ENCODE measurements at regions not wholly inside any gene's neighbourhood (a gene's known extent, or its start where the extent isn't known, plus 50 kb on each side); places are given as distances from the start of the nearest gene placed in this dataset.

DNA sequence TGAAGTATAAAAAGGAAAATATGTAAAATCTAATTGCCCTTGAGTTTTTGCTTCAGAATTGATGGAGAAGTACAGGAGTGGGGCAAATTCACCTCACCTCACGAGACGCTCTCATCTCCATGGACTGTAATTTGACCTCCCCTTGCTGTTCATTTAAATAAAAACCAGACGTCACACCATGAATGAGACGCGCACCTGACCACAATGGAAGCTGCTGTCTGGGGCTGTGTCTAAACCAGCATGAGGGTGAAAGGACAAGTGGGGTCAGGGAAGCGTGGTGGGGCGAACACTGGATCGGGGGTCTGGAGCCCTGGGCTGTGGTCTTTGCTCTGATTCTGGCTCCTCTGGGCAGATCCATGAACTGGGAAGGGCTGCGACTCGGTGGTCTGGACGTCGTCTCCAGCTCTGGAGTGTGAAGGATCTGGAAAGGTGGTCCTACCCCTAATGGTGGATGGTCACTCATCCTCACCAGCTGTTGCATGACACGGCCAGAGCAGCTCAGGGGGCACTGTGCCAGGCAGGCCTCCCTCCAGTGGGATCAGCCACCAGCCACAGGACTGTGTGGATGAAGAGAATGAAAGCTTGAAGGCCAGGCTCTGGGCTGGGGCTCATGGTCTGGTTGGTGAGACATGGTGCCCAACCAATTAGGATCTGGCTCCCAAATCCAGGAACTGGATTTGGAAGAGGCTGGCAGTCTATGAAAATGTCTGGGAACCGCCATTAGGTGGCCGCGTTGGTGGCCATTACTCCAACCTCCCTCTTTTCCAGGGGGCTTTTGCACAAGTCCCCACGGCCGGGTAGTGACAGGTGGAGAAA lies 728.6 kb downstream of the PTPRU start:
- TF ChIP-seq POLR2AphosphoS5 (IDR thresholded peaks at IDR 0.05; ENCODE audit: low read depth, low read length), result no peak
- TF ChIP-seq TAF1 (IDR thresholded peaks at IDR 0.05; ENCODE audit: borderline replicate concordance, insufficient read depth, low read length), result no peak
- TF ChIP-seq, protein P1, sequence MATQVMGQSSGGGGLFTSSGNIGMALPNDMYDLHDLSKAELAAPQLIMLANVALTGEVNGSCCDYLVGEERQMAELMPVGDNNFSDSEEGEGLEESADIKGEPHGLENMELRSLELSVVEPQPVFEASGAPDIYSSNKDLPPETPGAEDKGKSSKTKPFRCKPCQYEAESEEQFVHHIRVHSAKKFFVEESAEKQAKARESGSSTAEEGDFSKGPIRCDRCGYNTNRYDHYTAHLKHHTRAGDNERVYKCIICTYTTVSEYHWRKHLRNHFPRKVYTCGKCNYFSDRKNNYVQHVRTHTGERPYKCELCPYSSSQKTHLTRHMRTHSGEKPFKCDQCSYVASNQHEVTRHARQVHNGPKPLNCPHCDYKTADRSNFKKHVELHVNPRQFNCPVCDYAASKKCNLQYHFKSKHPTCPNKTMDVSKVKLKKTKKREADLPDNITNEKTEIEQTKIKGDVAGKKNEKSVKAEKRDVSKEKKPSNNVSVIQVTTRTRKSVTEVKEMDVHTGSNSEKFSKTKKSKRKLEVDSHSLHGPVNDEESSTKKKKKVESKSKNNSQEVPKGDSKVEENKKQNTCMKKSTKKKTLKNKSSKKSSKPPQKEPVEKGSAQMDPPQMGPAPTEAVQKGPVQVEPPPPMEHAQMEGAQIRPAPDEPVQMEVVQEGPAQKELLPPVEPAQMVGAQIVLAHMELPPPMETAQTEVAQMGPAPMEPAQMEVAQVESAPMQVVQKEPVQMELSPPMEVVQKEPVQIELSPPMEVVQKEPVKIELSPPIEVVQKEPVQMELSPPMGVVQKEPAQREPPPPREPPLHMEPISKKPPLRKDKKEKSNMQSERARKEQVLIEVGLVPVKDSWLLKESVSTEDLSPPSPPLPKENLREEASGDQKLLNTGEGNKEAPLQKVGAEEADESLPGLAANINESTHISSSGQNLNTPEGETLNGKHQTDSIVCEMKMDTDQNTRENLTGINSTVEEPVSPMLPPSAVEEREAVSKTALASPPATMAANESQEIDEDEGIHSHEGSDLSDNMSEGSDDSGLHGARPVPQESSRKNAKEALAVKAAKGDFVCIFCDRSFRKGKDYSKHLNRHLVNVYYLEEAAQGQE (IDR thresholded peaks at IDR 0.05; ENCODE audit: insufficient read depth in 1 of 2, low read depth in 2 of 2, low read length in 2 of 2), result no peak

Measured in PFSK-1 (cell line).